ENCODE measurements at regions not wholly inside any gene's neighbourhood (a gene's known extent, or its start where the extent isn't known, plus 50 kb on each side); places are given as distances from the start of the nearest gene placed in this dataset.

- TF ChIP-seq POLR2A (IDR thresholded peaks at IDR 0.05) (no peak), CTCF (IDR thresholded peaks at IDR 0.05) (no peak)
These were observed 382.7 kb upstream of the MEF2C start for GRCh38 chr5:89265511-89266179.
